Left ventricle myocardium inferior (tissue), 1 donor: ENCODE measurements at regions not wholly inside any gene's neighbourhood (a gene's known extent, or its start where the extent isn't known, plus 50 kb on each side); places are given as distances from the start of the nearest gene placed in this dataset.

Experiments used
- DNase-seq: peaks from one replicate; pipeline ENCODE4 v3.0.0-alpha.2; 2020
- H3K27ac ChIP-seq: fragments of 200-600 bp; replicated peaks from 2 replicates; pipeline ENCODE4 v1.8.0; 2021
- H3K27me3 ChIP-seq: fragments of 200-600 bp; 2 replicates; pipeline ENCODE4 v1.8.0; 2021; ENCODE audit warnings: low read depth
- H3K36me3 ChIP-seq: fragments of 200-600 bp; 2 replicates; pipeline ENCODE4 v1.8.0; 2021
- H3K4me1 ChIP-seq: fragments of 200-600 bp; 2 replicates; pipeline ENCODE4 v1.8.0; 2021
- H3K4me3 ChIP-seq: fragments of 200-600 bp; 2 replicates; pipeline ENCODE4 v1.8.0; 2021; ENCODE audit warnings: mild to moderate bottlenecking, moderate library complexity
- H3K9me3 ChIP-seq: fragments of 200-600 bp; replicated peaks from 2 replicates; pipeline ENCODE4 v1.8.0; 2021
- CTCF ChIP-seq: fragments of 200-600 bp; IDR thresholded peaks from 2 replicates; pipeline ENCODE4 v1.8.0; 2021; ENCODE audit warnings: antibody characterized with exemption, mild to moderate bottlenecking, borderline replicate concordance
- intact Hi-C: fragments of 100-400 bp; cut with micrococcal nuclease; formaldehyde crosslinking; loops from one replicate; pipeline ENCODE4 v1.11.0; 2022
- donor health status: DM: no; HTN: yes; CAD: no; lungs with severe emphysema.

DNA sequence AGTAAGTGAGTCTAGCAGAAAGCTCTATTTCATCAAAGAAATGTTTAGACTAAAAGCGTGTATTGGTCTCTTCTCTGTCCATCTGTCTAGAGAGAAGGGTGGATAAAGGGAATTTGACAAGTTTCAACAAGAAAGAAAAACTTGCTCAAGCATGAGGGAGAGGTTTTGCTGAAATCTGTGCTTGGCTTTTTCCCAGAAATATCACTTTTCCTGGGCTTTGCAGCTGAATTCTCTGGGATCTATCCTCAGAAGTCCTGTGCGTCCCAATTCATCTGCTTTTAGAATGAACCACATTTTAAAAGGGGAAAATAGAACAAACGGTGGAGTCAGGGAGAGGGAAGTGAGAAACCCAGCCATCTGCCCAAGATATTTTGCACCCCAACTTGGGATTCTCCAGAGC, 59.6 kb upstream of the CELF2 start:
- no peaks in the 10 kb centered on the region for H3K36me3 ChIP-seq
- no peak overlapping the region for H3K4me3 ChIP-seq
- peaks cover 11% of the 10 kb centered on the region for H3K4me1 ChIP-seq
- no peak for DNase-seq
- no peak for TF ChIP-seq CTCF
- H3K27ac ChIP-seq: no peak overlapping the region
- no peaks in the 10 kb centered on the region for H3K9me3 ChIP-seq
- intact Hi-C loops: no loop called here
- H3K27me3 ChIP-seq: no peaks in the 10 kb centered on the region

- Histone ChIP-seq H3K4me3 (no peak overlapping the region), H3K27ac (no peak overlapping the region), H3K4me1 (peaks cover 11% of the 10 kb centered on the region), H3K36me3 (no peaks in the 10 kb centered on the region), H3K9me3 (no peaks in the 10 kb centered on the region), H3K27me3 (no peaks in the 10 kb centered on the region)
- intact Hi-C loops: no loop called here
- TF ChIP-seq CTCF: no peak
- no peak for DNase-seq
These were observed 58.0 kb upstream of the CELF2 start for GRCh38 chr10:10959666-10960065.

DNA sequence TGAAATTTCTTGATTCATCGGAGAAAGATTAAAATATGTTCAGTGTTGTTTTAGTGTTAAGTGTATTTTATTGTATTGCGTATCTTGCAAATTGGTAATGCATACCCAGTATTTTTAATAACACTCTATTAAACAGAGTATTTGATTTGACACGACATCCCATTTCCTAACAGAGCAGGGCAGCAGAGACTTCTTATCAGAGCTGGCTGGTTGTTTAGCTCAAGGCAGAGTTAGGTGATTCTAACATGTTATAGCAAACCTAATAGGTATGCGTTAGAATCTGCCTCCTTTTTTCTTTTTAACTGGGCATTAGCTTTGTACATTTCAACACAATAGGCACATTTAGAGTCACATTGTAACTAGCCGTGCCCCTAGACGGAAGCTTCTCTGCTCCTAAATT, 57.1 kb upstream of the CELF2 start:
- no peak for DNase-seq
- no peak overlapping the region for H3K4me3 ChIP-seq
- no peaks in the 10 kb centered on the region for H3K36me3 ChIP-seq
- intact Hi-C loops: no loop called here
- H3K4me1 ChIP-seq: peaks cover 11% of the 10 kb centered on the region
- no peak for TF ChIP-seq CTCF
- no peaks in the 10 kb centered on the region for H3K27me3 ChIP-seq
- H3K9me3 ChIP-seq: no peaks in the 10 kb centered on the region
- H3K27ac ChIP-seq: no peak overlapping the region

- H3K27ac ChIP-seq: no peak overlapping the region
- no peak for DNase-seq
- no peaks in the 10 kb centered on the region for H3K27me3 ChIP-seq
- peaks cover 11% of the 10 kb centered on the region for H3K4me1 ChIP-seq
- no peak overlapping the region for H3K4me3 ChIP-seq
- TF ChIP-seq CTCF: no peak
- no peaks in the 10 kb centered on the region for H3K36me3 ChIP-seq
- intact Hi-C loops: no loop called here
- H3K9me3 ChIP-seq: no peaks in the 10 kb centered on the region
These were observed 56.6 kb upstream of the CELF2 start for GRCh38 chr10:10961072-10961471.

DNA sequence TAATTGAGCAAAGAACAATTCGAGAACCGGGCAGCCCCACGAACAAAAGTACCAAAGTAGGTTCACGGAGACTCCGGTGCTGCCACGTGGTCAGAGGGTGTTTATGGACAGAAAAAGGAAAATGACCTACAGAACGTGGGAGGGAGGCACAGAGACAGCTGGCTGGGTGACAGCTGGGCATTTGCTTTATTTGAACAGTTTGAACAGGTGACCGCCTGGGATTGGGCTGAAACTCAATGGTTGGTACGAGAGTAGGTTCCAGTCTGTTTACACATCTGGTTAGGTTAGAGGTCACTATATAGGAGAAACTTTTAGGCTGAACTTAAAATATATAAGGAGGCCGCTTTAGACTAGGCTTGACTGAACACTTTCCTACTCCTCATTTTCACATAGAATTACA, 50.6 kb upstream of the CELF2 start:
- no peaks in the 10 kb centered on the region for H3K36me3 ChIP-seq
- H3K27ac ChIP-seq: no peak overlapping the region
- no peaks in the 10 kb centered on the region for H3K9me3 ChIP-seq
- peaks cover 8% of the 10 kb centered on the region for H3K4me1 ChIP-seq
- H3K4me3 ChIP-seq: no peak overlapping the region
- TF ChIP-seq CTCF: no peak
- DNase-seq: no peak
- no peaks in the 10 kb centered on the region for H3K27me3 ChIP-seq
- intact Hi-C loops: no loop called here
